ENCODE measurements at regions not wholly inside any gene's neighbourhood (a gene's known extent, or its start where the extent isn't known, plus 50 kb on each side); places are given as distances from the start of the nearest gene placed in this dataset.

DNA sequence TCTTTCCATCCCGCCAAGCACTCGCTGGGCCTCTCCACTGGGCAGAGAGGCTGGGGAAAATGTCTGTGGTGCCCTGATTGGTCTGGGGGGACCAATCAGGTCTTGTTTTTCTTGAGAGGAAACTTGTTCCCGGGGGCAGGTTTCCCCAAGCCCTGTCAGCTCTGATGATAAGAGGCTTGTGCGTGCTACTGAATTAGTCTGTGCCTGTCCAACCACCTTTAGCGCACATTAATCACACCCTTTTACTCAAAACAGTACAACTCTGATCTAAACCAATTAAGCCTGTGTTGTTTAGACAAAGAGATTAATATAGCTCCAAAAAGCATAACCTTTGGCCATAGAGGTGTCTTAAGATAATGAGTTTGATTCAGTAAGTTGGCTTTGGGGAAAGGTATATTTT is 580.4 kb downstream of the VRK1 start:
- Histone ChIP-seq H3K27ac (no peak overlapping the region), H3K4me3 (no peak overlapping the region), H3K27me3 (replicated peaks; ENCODE audit: insufficient read depth) (no peaks in the 10 kb centered on the region), H3K9me3 (no peaks in the 10 kb centered on the region), H3K4me1 (ENCODE audit: control insufficient read depth in 1 of 2, low read depth in 2 of 2) (no peaks in the 10 kb centered on the region), H3K36me3 (no peaks in the 10 kb centered on the region)
- TF ChIP-seq, protein P1, sequence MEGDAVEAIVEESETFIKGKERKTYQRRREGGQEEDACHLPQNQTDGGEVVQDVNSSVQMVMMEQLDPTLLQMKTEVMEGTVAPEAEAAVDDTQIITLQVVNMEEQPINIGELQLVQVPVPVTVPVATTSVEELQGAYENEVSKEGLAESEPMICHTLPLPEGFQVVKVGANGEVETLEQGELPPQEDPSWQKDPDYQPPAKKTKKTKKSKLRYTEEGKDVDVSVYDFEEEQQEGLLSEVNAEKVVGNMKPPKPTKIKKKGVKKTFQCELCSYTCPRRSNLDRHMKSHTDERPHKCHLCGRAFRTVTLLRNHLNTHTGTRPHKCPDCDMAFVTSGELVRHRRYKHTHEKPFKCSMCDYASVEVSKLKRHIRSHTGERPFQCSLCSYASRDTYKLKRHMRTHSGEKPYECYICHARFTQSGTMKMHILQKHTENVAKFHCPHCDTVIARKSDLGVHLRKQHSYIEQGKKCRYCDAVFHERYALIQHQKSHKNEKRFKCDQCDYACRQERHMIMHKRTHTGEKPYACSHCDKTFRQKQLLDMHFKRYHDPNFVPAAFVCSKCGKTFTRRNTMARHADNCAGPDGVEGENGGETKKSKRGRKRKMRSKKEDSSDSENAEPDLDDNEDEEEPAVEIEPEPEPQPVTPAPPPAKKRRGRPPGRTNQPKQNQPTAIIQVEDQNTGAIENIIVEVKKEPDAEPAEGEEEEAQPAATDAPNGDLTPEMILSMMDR (IDR thresholded peaks at IDR 0.05) = no peak
- DNase-seq (ENCODE audit: low spot score) = no peak
- no peak for ATAC-seq (ENCODE audit: insufficient number of reproducible peaks, low FRiP score, low read depth)

DNA sequence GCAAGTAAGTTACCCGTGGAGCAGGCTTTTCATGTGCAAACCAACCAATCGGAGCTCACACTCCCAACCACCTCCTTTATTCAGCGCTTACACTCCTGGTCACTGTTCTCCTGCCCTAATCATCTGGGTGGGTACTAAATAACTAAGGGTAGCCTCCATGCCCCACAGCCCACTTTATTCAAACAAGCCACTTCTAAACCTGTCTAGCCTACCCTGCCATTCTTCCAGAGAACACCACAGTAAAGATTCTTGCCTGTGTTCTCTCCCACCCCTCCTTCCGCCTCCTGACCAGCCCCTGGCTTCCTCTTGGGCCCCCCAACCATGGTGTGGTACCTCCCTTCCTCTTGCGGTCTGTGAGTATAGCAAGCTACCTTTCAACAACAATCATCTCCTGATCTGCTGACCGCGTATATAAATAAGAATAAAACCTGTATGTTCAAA is 581.9 kb downstream of the VRK1 start:
- Histone ChIP-seq H3K27ac (no peak overlapping the region), H3K9me3 (no peaks in the 10 kb centered on the region), H3K4me3 (no peak overlapping the region), H3K27me3 (replicated peaks; ENCODE audit: insufficient read depth) (no peaks in the 10 kb centered on the region), H3K4me1 (ENCODE audit: control insufficient read depth in 1 of 2, low read depth in 2 of 2) (no peaks in the 10 kb centered on the region), H3K36me3 (no peaks in the 10 kb centered on the region)
- TF ChIP-seq, protein P1 (IDR thresholded peaks at IDR 0.05) = no peak
- DNase-seq (ENCODE audit: low spot score) (no peak), ATAC-seq (ENCODE audit: insufficient number of reproducible peaks, low FRiP score, low read depth) (no peak)

DNA sequence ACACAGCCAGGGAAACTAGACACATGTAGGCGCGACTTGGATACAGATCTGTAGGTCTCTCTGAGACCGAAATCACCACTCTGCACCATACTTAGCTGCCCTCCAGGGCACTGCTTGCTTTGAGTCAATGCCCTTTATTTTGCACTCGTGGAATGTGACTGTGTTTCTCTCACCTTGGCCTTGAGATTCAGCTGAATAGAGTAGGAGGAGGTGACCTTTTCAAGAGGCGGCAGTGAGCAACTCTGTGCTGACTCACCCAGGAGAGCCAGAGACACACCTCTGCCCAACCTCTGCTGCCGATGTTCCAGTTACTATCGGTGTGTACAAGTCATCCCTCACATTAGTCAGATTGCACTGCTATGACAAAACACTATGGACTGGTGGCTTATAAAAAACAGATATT is 583.4 kb downstream of the VRK1 start:
- ATAC-seq (ENCODE audit: insufficient number of reproducible peaks, low FRiP score, low read depth) (no peak), DNase-seq (ENCODE audit: low spot score) (no peak)
- H3K36me3 ChIP-seq = no peaks in the 10 kb centered on the region
- no peaks in the 10 kb centered on the region for H3K9me3 ChIP-seq
- H3K4me3 ChIP-seq = no peak overlapping the region
- H3K27ac ChIP-seq = no peak overlapping the region
- no peaks in the 10 kb centered on the region for H3K27me3 ChIP-seq (replicated peaks; ENCODE audit: insufficient read depth)
- TF ChIP-seq, protein P1 (IDR thresholded peaks at IDR 0.05) = no peak
- H3K4me1 ChIP-seq (ENCODE audit: control insufficient read depth in 1 of 2, low read depth in 2 of 2) = no peaks in the 10 kb centered on the region

DNA sequence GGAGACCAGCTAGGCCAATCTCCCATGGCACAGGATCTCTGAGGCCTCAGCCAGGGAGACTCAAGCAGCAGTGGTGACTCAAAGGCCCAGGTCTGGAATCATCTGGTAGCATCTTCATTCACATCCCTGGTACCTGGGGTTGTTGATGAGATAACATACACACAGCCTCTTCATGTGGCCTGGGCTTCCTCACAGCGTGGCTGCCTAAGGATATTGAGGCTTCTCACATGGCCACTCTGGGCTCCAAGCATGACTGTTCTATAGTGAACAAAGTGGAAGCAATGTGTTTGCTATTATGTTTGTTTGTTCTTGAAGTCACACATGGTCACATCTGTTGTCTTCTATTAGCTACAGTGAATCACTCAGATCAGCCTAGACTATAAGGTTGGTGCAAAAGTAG is 584.1 kb downstream of the VRK1 start:
- H3K4me3 ChIP-seq = no peak overlapping the region
- DNase-seq (ENCODE audit: low spot score) = no peak
- TF ChIP-seq, protein P1 (IDR thresholded peaks at IDR 0.05) = no peak

DNA sequence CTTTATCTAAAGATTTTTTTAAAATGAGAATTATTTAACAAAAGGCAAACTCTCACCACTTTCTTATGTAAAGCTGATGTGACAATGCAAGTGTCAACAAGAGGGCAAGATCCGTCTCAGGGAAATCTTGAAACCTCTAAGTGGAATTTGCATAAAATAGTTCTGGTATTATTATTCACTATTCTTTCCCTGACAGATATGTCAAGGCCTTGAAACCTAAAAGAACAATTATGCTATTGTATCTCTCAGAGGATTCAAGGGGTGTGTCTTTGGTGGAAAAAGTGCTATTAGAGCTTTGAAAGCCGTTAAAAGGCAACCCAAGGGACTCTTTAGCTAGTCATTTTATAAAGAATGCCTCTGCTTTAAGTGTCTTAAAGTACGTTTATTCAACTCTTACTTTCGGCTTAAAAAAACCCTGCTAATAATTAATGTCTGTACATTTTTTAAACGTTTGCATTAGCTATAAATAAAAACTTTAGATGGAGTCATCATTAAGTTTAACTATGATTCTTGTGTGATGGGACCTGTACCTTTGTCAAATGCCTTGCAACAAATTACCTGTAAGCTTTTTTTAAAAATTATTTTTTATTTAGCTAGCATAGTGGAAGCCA is 585.5 kb downstream of the VRK1 start:
- DNase-seq (ENCODE audit: low spot score) = no peak
- no peaks in the 10 kb centered on the region for H3K27me3 ChIP-seq (replicated peaks; ENCODE audit: insufficient read depth)
- no peaks in the 10 kb centered on the region for H3K36me3 ChIP-seq
- no peaks in the 10 kb centered on the region for H3K9me3 ChIP-seq
- H3K4me3 ChIP-seq = no peak overlapping the region
- no peaks in the 10 kb centered on the region for H3K4me1 ChIP-seq (ENCODE audit: control insufficient read depth in 1 of 2, low read depth in 2 of 2)
- TF ChIP-seq, protein P1 (IDR thresholded peaks at IDR 0.05) = no peak
- no peak overlapping the region for H3K27ac ChIP-seq
- ATAC-seq (ENCODE audit: insufficient number of reproducible peaks, low FRiP score, low read depth) = no peak

More for the DNA sequence above, 584.1 kb downstream of the VRK1 start:
- Histone ChIP-seq H3K27ac (no peak overlapping the region), H3K9me3 (no peaks in the 10 kb centered on the region), H3K4me1 (ENCODE audit: control insufficient read depth in 1 of 2, low read depth in 2 of 2) (no peaks in the 10 kb centered on the region), H3K27me3 (replicated peaks; ENCODE audit: insufficient read depth) (no peaks in the 10 kb centered on the region), H3K36me3 (no peaks in the 10 kb centered on the region)
- ATAC-seq (ENCODE audit: insufficient number of reproducible peaks, low FRiP score, low read depth) = no peak
